ENCODE measurements at regions not wholly inside any gene's neighbourhood (a gene's known extent, or its start where the extent isn't known, plus 50 kb on each side); places are given as distances from the start of the nearest gene placed in this dataset.

GRCh38 chr21:34204481-34205439 lies 131.4 kb downstream of the MRPS6 start:
- TF ChIP-seq CTCF (IDR thresholded peaks at IDR 0.05), result no peak
- no peak for TF ChIP-seq ZFX (IDR thresholded peaks at IDR 0.05; ENCODE audit: borderline replicate concordance)
